GM21786 (cell line): ENCODE measurements at regions not wholly inside any gene's neighbourhood (a gene's known extent, or its start where the extent isn't known, plus 50 kb on each side); places are given as distances from the start of the nearest gene placed in this dataset.

Experiments
- ATAC-seq: cut with Tn5 transposase; IDR thresholded peaks from one replicate; pipeline ENCODE4 v1.9.1; 2021; ENCODE audit not compliant: unreplicated experiment

DNA sequence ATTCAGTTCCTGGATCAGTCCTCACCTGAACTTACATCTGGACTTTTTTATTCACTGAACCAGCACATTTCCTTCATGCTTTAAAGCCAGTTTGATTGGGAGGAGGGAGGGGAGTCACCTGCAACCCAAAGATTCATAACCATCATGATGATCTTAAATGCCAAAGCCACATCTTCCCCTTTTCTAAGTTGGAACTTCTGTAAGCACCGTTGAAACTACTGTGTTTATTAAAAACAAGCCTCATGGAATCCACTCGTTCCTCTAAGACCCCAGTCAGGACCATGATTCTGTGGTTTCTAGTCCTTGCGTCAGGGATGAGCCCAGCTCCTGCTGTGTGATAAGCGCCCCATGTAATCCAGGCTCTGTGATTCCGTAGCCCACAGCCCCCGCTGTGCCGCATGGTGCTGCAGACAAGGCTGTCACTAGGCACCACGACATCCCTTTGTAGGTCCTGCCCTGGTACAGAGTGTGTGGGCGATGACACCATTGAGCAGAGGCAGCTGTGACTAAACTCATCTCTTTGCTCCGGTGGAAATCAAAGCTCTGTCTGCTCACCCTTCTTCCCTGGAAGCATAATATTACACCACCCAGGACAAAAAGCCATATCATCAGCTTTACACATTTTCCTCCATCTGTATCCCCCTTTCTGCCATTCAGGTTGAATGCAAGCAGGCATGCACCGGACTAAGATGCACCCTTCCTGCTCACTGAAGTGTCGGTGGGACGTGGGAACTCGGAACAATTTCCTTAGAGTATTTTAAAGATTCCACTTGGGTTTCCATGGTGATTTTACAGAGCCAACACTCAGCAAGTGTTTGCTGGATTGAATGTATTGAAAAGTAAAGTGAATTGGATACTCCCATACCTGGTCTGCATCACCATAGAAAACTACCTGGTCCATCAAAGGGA, 132.0 kb upstream of the FSTL4 start:
- no peak for ATAC-seq

DNA sequence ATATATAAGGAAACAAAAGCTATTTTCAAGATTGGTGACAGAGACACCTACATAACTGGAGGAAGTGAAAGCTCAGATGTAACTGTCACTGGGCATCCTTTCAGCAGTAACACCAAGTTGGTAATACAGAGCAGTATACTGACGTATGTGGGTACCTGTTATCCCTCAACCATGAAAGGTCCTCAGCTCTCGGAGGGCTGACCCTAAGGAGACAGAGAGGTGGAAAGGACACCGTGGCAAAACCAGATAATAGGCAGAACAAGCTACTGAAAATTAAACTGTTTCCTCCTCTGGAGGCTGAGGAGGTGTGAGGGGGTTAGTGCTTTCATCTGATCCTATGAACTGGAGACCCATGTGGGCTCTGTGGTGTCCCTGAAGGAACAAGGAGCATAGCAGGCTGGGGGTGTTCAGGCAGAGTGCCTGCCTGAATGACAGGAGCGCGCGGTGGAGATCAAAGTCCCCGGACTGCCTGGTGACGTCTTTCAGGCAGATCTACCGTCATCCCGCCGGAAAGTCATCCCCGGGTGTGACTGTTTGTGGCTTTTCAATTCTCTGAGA, 130.2 kb upstream of the FSTL4 start:
- peak; percentile 76 for ATAC-seq

DNA sequence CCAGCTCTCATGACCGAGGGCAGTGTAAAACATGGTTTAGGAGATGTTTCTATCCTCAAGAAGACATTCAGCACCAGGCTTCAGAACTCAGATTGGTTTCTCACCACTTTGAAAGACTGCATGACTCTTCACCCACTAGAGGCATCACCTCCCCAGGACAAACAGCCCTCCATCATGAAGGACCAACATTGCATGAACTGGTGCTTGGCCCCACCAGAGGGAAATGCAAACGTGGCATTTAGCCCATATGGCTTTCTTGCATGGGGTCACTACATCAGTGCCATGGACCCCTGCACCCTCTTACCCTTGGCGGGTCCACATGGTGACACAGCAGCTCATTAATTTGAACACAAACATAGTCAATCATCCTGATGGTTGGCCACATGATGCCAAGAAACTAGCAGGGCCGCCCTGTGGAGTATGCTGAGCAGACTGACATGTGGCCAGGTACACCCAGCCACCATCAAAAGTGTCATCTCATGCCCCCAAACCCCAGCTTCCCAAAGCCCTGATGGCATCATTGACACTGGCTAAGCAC, 129.5 kb upstream of the FSTL4 start:
- ATAC-seq: no peak

DNA sequence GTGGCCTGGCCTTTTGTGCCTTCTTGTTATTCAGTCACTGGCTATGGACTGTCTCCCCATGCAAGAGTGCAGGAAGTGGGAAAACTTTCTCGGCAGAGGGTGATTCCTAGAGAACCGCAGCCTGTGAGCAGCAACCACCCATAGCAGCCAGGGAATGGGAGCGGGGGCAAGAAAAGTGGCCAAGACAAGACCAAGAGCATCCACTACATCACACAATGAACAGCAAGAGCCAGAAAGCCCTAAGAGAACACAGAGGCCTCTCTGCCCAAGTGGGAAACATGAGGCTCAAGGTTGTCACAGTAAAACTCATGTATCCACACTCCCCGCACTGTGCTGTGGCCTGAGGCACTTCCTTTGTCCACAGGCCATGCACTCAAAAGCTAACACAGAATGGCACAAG, 129.1 kb upstream of the FSTL4 start:
- no peak for ATAC-seq

DNA sequence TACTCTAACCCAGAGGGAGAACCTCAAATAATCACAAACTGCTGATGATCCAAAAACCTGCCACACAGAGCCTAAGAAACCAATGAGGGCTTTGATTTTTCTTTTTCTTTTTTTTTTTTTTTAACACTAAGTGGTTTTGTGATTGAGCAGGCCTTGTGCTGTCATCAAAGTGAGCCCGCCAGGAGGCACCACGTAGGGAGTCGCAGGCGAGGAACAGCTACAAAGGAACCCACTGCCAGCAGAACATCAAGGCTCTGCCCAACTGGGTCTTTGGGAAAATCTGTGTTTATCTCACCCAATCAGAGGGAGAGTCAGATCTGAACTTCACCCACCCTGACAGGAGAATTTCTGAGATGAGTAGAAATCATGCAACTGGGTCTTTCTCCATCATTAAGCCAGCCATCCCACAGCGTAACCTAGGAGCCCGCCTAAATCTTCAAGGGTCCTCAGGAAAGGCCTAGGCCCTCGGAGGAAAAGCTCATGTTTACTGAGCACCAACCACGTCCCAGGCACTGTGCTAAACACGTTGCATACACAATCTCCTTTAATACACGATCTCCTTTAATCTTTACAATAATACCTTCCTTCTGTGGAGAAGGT, 126.9 kb upstream of the FSTL4 start:
- no peak for ATAC-seq

DNA sequence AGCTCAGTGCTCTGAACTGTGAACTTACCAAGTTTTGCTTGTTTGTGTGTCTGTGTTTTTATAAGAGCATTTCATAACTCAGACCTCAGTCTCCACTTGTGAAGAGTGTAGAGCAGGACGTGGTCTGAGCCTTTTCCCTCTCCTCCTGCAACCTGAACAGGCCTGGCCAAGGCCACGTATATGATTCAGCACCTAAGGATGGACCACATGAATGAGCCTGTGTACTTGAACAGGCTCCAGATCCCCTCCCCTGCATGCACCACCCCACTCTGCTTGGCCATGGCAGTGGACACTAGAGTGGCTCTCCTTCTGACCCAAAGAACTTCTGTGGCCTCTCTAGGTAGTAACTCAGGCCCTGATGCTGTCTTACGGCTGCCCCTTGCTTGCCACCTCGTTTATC, 125.9 kb upstream of the FSTL4 start:
- no peak for ATAC-seq

DNA sequence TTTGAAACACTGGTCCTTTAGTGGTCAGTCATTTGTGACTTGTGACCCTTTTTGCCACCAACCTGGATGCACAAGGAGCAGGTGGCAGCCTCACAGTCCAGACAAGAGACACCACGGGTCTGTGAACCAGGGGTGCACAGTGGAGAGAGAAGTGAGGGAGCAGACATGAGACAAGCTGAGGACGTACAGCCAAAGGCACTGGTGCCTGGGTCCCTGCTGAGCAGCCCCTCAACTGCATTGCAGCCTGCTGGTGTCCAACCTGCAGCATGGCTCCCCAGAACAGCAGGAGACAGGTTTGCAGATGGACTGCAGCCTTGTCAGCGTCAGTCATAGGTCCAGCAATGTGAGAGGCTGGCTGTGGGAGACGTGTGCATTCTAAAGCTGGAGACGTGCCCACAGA, 124.2 kb upstream of the FSTL4 start:
- ATAC-seq: no peak

DNA sequence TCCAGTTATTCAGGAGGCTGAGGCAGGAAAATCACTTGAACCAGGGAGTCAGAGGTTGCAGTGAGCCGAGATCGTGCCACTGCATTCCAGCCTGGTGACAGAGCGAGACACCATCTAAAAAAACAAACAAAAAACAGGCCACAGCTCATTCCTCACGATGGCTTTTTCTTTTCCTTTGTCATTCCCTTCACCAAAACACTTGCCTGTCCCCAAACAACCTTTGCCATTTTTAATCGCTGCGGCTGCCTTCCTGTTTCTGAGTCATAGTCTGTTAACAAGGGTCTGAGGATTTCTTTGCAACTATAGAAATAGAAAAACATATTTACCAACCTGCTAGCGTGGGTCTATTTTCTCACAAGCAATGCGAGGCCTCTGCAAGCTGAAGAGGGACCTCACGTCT, 123.0 kb upstream of the FSTL4 start:
- no peak for ATAC-seq

DNA sequence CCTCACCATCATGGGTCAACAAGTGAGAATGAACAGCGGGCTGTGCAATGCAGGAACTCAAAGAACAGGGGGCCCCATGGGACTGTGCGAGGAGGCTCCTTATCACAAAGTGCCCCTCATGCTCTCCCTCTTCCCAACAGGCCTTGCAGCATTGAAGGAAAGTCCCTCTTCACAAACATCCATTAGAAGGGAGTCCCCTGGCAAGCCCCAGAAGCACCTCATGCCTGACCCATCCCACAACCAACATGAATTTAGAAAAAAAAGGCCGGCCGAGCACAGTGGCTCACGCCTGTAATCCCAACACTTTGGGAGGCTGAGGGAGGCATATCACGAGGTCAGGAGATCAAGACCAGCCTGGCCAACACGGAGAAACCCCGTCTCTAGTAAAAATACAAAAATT, 122.6 kb upstream of the FSTL4 start:
- ATAC-seq: no peak

DNA sequence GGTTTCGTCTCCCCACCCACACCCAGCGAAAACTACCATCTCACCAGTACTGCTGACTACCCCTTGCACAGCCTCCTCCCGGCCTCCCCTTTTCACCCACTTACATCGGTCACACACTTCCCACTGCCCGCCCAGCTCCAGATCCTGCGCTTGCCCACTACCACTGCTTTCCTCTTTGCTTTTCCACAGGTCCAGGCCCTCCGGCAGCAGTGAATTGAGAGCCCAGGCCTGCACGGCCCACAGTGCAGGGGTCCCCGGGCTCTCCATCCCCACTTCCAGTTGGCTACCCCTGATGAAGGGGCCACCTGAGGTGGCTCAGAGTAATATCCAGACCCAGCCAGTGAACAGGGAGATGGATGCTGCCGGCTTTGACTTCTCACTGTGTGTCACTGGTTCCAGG, 120.2 kb upstream of the FSTL4 start:
- ATAC-seq: no peak

DNA sequence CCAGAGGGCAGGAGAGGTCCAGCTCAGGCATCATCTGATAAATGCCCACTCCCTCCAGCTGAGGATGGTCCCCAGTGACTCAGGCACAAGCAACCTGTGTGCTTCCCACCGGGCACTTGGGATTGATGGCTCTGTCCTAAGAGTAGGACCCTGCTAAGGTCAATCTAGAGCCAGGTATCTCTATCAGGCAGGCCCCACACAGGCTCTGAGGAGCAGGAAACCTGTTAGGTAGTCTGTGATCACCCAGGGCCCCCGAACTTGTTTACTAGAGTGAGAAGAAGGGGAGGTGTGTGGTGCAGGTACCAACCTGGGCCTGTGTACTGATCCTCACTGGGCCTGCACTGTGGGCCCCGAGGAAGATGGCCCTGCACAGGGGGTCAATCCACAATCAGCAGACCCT, 119.6 kb upstream of the FSTL4 start:
- ATAC-seq: no peak

DNA sequence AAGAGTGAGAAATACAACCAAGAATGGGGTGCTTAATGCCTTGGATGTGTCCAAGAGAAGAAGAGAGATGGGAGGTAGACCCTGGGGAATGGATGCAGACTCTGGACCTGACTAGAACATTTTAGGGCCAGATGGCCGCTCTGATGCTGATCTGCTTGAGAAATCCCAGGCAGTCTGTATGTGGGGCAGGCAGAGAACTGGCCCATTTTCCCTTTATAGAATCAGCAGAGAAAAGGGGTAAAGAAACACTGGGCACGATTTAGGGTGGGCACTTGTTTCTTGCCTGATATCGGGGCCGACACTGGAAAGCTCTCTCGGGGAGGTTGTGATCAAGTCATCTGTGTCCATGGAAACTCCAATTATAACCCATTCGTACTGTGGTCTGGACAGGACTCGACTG, 118.5 kb upstream of the FSTL4 start:
- no peak for ATAC-seq

DNA sequence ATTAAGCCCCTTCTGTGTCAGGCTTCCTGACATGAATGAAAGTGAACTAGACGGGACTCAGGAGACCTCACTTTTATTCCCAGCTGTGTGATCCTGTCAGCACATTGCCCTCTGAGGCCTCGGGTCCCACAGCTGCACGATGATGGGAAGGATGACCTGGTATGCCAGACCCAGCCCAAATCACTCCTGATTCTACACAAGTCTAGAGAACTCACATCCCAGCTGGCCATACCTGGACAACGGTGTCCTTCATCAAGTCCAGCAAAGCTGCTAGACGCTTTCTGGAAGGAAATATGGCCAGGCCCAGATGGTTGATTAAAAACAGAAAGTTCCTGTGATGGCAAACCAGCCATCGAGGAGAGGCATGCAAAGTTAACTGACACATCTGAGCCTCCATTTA, 118.0 kb upstream of the FSTL4 start:
- ATAC-seq: no peak

DNA sequence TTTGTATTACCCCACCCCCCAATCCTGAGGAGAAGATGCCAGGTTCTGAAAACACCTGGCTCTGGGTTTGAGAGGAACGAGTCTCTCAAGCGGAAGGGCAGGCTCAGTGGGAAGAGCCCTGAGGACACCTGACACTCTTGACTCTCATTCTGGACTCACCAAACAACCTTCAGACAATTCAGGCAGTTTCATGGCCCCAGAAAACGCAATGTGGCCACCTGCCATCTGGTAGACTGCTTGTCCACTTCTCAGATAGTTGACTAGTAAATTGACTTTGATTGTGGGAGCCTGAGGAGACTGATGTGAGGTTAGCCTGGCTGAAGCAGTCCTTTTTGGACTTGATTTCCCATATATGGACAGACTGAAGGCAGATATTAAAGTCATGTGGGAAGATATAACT, 117.5 kb upstream of the FSTL4 start:
- no peak for ATAC-seq

DNA sequence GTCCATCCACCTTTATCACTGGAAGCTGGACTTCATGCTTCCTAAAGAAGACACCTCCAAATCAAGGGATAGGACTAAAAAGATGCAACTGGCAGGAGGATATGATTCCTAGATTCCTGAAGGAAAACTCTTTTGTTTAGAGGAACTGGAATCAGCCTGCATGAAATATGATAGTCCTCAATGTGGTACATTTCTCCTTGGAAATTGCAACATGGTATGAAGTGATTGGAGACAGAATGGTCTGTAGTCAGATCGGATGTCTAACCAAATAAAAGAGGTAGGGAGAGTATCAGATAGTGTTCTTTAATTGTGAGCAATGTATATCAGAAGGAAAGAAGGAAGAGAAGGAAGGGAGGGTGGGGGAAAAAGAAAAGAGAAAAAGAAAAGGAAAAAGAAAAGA, 116.1 kb upstream of the FSTL4 start:
- no peak for ATAC-seq

DNA sequence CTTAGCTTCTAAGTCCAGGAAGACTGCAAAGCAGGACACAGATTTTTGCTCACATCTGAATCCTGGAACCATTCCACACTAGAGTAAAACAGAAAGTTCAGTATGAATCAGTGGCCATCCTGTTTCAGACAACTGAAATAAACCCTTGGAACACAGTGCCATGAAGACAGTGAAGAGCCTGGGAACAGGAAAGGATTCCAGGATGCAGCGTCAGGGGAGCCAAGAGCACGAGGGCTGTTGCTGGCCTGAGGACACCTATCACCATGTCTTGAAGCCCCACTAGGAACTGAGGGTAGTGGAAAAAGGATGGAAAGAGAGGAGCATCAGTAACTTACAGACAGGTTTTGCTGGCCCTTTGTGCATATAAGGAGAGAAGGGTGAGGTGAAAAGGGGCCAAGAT, 115.3 kb upstream of the FSTL4 start:
- ATAC-seq: no peak

DNA sequence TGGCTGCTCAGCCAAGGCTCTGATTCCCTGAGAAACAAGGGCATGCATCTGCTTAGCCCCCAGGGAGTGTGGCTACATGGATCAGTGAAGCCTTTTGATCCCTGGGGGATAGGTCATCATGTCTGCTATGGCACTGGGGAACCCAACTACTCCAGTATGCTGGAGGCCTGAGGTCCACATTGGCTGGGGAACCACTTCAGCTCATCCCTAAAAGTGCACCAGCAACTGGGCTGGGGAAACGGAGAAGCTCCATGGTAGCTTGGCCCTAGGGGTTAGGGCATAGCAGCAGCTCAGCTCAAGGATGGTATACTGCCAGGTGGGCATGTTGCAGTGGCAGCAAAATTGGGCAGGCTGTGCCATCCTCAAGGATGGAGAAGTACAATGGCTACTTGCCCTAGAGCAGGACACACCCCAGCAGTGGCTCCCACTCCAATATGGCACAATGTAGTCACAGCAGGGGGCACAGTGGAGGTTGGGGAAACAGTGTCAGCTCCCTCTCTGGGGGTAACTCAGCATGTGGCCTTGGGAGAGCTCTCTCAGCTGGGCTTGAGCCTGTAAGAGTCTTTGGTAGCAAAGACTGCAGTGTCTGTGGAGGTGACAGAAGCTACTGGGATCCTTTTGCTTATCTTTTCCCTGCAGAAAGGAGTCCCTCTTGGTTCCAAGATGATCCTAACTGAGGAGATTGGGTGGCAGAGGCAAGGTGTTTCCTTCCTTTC, 111.5 kb upstream of the FSTL4 start:
- no peak for ATAC-seq

DNA sequence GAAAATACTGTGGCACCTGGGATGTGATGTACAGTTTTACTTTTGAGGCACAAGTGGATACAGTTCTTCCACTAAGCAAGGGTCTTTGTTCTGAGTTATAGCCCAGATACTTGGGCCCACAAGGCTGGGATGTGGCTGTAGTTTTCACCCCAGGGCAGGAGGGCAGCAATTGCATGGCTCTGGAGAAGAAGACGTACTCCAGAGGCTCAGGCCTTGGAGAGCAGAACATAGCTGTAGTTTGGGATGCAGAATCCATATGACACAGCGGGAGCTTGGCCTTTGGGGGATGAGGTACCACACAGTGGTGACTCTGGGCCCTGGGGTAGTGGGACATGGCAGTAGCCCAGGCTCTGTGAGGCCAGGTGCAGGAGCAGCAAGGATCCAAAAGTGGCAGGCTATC, 110.8 kb upstream of the FSTL4 start:
- ATAC-seq: no peak

DNA sequence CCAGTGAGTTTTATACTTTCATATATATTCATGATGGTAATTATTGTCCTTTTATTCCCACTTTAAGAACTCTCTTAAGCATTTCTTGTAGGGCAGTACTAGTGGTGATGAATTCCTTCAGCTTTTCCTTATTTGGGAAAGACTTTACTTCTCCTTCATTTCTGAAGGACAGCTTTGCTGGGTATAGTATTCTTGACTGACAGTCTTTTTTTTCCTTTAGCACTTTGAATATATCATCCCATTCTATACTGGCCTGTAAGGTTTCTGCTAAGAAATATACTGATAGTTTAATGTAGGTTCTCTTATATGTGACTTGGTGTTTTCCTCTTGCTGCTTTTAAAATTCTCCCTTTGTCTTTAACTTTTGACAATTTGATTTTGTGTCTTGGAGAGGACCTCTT, 109.0 kb upstream of the FSTL4 start:
- no peak for ATAC-seq

DNA sequence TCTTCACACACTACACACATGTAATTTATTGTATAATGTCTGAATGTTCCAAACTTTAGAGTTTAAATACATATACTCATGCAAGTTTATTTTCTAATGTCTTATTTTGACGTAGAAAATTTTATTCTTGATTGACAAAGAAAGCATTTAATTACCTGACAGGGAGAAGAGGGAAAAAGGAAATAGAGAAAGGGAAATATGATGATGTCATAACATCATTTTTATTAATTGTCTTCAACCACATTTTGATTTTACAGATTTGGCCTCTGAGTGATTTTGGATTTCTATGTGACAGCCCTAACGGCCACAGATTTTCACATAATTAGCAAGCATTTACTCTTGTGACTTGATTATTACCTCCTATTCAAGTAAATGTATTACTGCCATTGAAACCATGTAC, 106.1 kb upstream of the FSTL4 start:
- no peak for ATAC-seq

DNA sequence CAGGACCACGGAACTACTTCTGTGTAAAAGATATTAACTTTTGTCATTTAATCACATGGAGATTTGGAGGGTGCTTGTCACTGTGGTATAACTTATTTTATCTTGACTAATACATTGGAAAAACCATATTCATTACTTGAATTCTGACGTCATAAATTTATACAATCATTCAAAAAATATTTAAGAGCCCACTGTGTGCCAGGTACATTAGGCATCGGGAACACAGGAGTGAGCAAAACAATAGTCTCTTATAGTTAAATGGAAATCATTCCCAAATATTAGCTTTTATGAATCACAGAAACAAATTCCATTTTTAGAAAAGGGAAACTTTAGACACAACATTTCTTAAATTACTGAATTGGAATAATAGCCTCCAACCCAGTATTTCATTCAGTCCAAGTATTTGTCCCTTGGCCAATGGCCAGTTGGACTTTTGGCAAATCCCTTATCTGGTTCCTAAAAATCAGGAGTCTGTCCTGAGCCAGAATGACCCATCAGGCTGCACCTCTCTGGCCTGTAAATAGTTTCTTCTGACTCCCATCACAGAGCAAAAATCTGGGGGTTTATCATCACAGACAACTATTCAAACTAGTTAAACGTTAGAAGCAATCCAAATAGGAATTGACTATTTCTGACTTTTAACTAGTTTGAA, 104.3 kb upstream of the FSTL4 start:
- no peak for ATAC-seq
